Brain microvascular endothelial cell (primary cell): ENCODE measurements at regions not wholly inside any gene's neighbourhood (a gene's known extent, or its start where the extent isn't known, plus 50 kb on each side); places are given as distances from the start of the nearest gene placed in this dataset.

Experiments used
- DNase-seq: peaks from one replicate; pipeline ENCODE4 v3.0.0-alpha.2; 2020
- H3K27ac ChIP-seq: fragments of 250-450 bp; sonication (Bioruptor Pico); 2 replicates; pipeline ENCODE4 v1.5.1; 2020; ENCODE audit warnings: mild to moderate bottlenecking, moderate library complexity
- H3K27me3 ChIP-seq: fragments of 250-450 bp; sonication (Bioruptor Pico); replicated peaks from 2 replicates; pipeline ENCODE4 v1.5.1; 2020; ENCODE audit warnings: mild to moderate bottlenecking
- H3K36me3 ChIP-seq: fragments of 250-450 bp; sonication (Bioruptor Pico); replicated peaks from 2 replicates; pipeline ENCODE4 v1.5.1; 2020; ENCODE audit warnings: mild to moderate bottlenecking
- H3K4me3 ChIP-seq: 2 replicates; pipeline ENCODE4 v1.5.1; 2011; ENCODE audit warnings: low read depth, mild to moderate bottlenecking, control low read depth, low read length, moderate library complexity
- in situ Hi-C: cut with HindIII; loops from 2 replicates; pipeline ENCODE4 v1.10.0; 2017; ENCODE audit warnings: low sequenced_read_pairs, low pct_ligation_motif_present
- TF ChIP-seq, protein P1 (sequence below): IDR thresholded peaks from 2 replicates; pipeline ENCODE4 v1.5.1; 2011; ENCODE audit warnings: low read depth, mild to moderate bottlenecking, moderate library complexity, low read length, control low read depth, inconsistent platforms; ENCODE audit errors: missing control alignments

DNA sequence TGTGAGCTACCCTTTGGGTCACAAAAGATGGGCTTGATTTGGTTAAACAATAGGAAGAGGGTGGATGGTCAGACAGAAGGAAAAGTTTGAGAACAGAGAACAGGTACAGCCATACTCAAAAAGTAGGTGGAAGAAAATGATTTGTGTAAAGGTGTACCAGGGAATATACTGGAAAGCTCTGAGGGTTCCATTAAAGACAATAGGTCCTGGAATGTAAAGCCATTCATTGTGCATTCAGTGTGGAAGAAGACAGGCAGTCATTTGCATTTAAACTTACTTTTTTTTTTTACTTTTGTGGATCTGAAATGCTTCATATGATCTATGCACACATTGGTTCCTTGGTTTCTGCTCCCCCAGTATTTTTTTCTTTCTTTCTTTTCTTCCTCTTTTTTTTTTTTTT, 581.4 kb upstream of the PIK3C3 start:
- Histone ChIP-seq H3K27me3 (no peaks in the 10 kb centered on the region), H3K27ac (no peak overlapping the region), H3K4me3 (no peak overlapping the region), H3K36me3 (no peaks in the 10 kb centered on the region)
- DNase-seq: no peak
- in situ Hi-C loops: no loop called here
- TF ChIP-seq, protein P1, sequence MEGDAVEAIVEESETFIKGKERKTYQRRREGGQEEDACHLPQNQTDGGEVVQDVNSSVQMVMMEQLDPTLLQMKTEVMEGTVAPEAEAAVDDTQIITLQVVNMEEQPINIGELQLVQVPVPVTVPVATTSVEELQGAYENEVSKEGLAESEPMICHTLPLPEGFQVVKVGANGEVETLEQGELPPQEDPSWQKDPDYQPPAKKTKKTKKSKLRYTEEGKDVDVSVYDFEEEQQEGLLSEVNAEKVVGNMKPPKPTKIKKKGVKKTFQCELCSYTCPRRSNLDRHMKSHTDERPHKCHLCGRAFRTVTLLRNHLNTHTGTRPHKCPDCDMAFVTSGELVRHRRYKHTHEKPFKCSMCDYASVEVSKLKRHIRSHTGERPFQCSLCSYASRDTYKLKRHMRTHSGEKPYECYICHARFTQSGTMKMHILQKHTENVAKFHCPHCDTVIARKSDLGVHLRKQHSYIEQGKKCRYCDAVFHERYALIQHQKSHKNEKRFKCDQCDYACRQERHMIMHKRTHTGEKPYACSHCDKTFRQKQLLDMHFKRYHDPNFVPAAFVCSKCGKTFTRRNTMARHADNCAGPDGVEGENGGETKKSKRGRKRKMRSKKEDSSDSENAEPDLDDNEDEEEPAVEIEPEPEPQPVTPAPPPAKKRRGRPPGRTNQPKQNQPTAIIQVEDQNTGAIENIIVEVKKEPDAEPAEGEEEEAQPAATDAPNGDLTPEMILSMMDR: no peak

DNA sequence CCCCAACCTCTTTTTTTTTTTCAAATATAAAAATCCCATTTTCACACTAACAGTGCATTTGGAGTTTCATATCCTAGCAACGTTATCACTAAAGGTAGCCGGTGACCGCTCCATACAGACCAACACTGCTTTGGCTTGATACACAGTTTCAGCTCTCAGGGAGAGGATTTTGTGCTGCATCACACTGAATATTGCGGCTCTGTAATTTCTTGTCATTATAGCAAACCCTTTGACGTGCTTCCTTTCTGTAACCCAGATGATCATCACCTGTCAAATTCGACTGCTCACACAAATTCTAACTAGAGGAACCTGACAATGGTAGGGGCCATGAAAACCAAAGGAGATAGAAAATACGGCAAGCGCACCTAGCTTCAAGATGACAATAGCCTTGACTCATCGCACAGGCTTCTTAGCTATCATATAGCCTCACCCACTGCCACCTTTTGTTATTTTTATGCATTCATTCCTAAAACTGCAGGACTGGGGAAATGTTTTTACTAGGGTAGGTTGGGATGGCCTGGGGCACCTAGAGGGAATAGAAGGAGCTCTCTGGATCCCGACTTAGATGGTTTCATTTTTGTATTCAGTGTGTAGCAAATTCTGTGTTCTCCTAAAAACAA, 582.9 kb upstream of the PIK3C3 start:
- no peak for DNase-seq
- Histone ChIP-seq H3K27ac (no peak overlapping the region), H3K27me3 (no peaks in the 10 kb centered on the region), H3K4me3 (no peak overlapping the region), H3K36me3 (no peaks in the 10 kb centered on the region)
- in situ Hi-C loops: no loop called here
- TF ChIP-seq, protein P1: no peak

DNA sequence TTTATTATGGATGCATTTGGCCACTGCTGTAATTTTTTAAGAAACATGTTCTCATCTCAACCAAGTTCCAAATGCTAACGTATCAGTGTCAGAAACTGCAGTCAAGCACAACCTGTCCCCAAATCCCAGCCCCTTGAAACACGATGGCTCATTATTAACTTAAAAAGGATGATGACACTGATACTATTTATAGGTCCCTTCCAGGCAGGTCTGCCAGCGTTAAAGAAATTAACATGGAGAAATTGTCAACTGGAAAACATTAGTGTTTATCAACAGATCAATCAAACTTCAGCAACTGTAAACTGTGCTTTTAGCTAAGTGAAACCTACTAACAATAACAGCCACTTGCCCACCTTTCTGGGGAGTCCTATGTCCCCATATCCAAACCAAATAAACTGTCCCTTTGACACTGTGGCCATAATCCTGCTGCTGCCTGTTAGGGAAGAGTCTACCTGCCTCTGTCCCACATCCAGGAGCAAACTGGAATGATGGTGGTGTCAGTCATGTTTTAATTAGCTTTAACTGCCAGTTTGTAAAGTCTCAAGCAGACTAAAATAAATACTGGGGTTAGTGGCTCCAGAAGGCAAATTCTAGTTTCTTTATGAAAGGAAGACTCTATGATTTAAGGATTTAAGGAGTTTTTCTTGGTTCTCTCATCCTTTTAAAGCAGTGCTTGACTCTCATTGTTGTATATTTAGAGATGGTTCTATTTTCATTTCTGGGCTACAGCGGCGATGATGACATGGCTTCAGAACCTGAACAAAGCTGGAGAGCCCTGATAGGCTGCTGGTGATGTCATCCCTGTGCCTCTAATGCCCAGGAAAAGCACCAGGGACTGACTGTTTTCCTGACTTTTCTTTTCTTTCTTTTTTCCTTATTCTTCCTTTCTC, 583.6 kb upstream of the PIK3C3 start:
- DNase-seq: peak; percentile 6
- TF ChIP-seq, protein P1: no peak
- Histone ChIP-seq H3K4me3 (no peak overlapping the region), H3K27ac (no peak overlapping the region), H3K27me3 (no peaks in the 10 kb centered on the region), H3K36me3 (no peaks in the 10 kb centered on the region)
- in situ Hi-C loops: no loop called here

DNA sequence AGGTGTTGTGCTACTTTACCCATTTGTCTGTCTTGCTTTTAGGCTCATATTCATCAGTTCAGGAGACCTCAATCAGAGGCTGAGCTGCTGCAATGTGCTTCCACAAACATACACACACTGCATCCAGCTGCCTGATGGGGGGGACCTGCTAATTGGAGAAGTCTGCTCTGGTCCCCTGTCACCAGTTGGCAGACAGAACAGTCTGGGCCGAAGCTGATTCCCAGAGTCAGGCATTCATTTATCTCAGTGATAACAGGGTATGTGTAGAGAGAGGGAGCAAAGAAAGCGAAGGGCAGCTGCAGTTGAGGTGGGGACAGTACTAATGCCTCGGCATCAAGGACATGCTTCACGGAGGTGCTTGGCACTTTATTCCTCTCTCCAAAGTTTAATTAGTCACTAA, 584.3 kb upstream of the PIK3C3 start:
- no peak for DNase-seq
- Histone ChIP-seq H3K27me3 (no peaks in the 10 kb centered on the region), H3K27ac (no peak overlapping the region), H3K4me3 (no peak overlapping the region), H3K36me3 (no peaks in the 10 kb centered on the region)
- in situ Hi-C loops: no loop called here
- TF ChIP-seq, protein P1: no peak

DNA sequence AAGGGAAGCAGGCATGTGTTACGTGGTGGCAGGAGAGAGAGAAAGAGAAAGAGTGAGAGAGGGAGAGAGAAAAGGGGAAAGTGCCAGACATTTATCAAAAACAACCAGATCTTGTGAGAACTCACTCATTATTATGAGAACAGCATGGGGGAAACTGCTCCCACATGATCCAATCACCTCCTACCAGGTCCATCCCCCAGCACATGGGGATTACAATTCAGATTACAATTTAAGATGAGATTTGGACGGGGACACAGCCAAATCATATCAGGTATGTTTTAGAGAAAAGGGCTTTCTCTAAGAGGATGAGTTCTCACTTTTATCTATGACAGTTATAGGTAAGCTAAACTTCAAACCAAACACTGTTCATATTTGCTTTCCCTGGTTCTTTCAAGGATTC, 597.3 kb upstream of the PIK3C3 start:
- H3K27ac ChIP-seq: no peak overlapping the region
- TF ChIP-seq, protein P1: no peak
- no peaks in the 10 kb centered on the region for H3K36me3 ChIP-seq
- no peak overlapping the region for H3K4me3 ChIP-seq
- no peaks in the 10 kb centered on the region for H3K27me3 ChIP-seq
- DNase-seq: no peak
- in situ Hi-C loops: no loop called here
